ENCODE measurements at regions not wholly inside any gene's neighbourhood (a gene's known extent, or its start where the extent isn't known, plus 50 kb on each side); places are given as distances from the start of the nearest gene placed in this dataset.

DNA sequence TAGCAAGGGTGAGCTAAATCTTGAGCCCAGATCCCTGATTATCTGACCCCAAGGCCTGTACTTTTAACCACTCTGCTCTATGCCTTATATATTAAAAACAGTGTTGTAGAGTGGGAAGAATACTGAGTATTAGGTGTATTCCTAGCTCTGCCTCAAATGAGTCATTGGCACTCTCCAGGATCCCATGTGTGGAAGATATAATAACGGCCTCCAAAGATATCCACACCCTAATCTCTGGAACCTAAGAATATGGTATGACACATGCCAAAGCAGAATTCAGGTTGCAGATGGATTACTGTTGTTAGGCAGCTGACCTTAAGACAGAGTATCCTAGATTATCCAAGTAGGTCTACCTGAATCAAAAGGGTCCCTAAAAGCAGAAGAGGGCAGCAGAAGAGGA is 110.8 kb downstream of the ADRB2 start:
- 94% methylated on average over 1 of the region's 1 CpG; no CpG with 5 or more reads in 1 of the 2 experiments for WGBS, 2 experiments (ENCODE audit: extremely low coverage in 1 of 2, insufficient coverage in 1 of 2, insufficient read length in 1 of 2, insufficient replicate concordance in 2 of 2, low coverage in 1 of 2, low lambda C conversion rate in 2 of 2, missing lambda C conversion rate in 1 of 2)
- Histone ChIP-seq H3K4me3 (ENCODE audit: extremely low read depth in 1 of 4, insufficient read depth in 2 of 4, low read depth in 3 of 4, low read length in 4 of 4) (no peak overlapping the region), H3K27ac (ENCODE audit: low read depth, low read length) (no peak overlapping the region), H4K8ac (ENCODE audit: extremely low read depth, insufficient read depth, low read length) (no peak overlapping the region), H3K18ac (ENCODE audit: extremely low read depth, low read length) (no peak overlapping the region), H2BK120ac (replicated peaks; ENCODE audit: low read depth, low read length) (no peak overlapping the region), H3K56ac (replicated peaks; ENCODE audit: insufficient read length, low read depth, low read length) (no peak overlapping the region), H3K23me2 (ENCODE audit: low read depth, low read length) (no peaks in the 10 kb centered on the region), H4K91ac (replicated peaks; ENCODE audit: insufficient read length, low read length) (no peak overlapping the region), H3K9ac (replicated peaks in 1 of 4; ENCODE audit: extremely low read depth in 1 of 4, low read depth in 3 of 4, low read length in 3 of 4) (no peak overlapping the region), H2BK5ac (ENCODE audit: low read depth, low read length) (no peak overlapping the region), H2BK20ac (ENCODE audit: low read length) (no peak overlapping the region), H3K27me3 (replicated peaks in 1 of 4; ENCODE audit: control insufficient read depth in 3 of 4, extremely low read depth in 1 of 4, insufficient read depth in 3 of 4, low read length in 3 of 4) (no peaks in the 10 kb centered on the region), H3K14ac (ENCODE audit: insufficient read length) (no peak overlapping the region), H3K23ac (ENCODE audit: insufficient read length) (no peak overlapping the region), H4K5ac (ENCODE audit: insufficient read length, low read depth, low read length) (no peak overlapping the region), H2BK12ac (ENCODE audit: low read depth, low read length) (no peak overlapping the region), H2AK5ac (ENCODE audit: low read depth, low read length) (no peak overlapping the region), H3K9me3 (ENCODE audit: insufficient read depth in 2 of 2, low read depth in 1 of 2, low read length in 1 of 2) (peaks cover 0 to 5% of the 10 kb centered on the region in 2 experiments; a peak in 1 of 4 replicates), H3K4ac (replicated peaks; ENCODE audit: insufficient read length, low read depth, low read length) (no peak overlapping the region), H3K36me3 (ENCODE audit: control insufficient read depth in 2 of 4, insufficient read depth in 4 of 4, low read length in 3 of 4) (no peaks in the 10 kb centered on the region), H4K20me1 (replicated peaks in 1 of 2; ENCODE audit: control insufficient read depth in 1 of 2, insufficient read depth in 2 of 2, low read length in 2 of 2) (no peaks in the 10 kb centered on the region), H3K4me1 (replicated peaks in 1 of 4; ENCODE audit: control insufficient read depth in 3 of 4, insufficient read depth in 4 of 4, low read length in 3 of 4) (peaks cover 0 to 2% (median 0%) of the 10 kb centered on the region in 4 experiments; a peak in 2 of 7 replicates), H3K4me2 (ENCODE audit: insufficient read depth in 1 of 2, low read depth in 2 of 2, low read length in 2 of 2) (no peak overlapping the region), H3K79me1 (ENCODE audit: low read depth, low read length) (no peaks in the 10 kb centered on the region), H2AFZ (ENCODE audit: low read length) (no peak overlapping the region), H3K79me2 (ENCODE audit: control insufficient read depth in 1 of 2, insufficient read depth in 2 of 2, low read length in 2 of 2) (no peaks in the 10 kb centered on the region), H2BK15ac (ENCODE audit: low read length) (no peak overlapping the region)
- CTCF ChIA-PET (ENCODE audit: partially characterized antibody): interaction anchor here (1.0 to 5.2 kb wide), 6 partner anchors 10 to 204 kb away, joined by 3 to 31 read pairs (median 6); no protein-coding TSS in a partner anchor
- POLR2A ChIA-PET (ENCODE audit: partially characterized antibody): interaction anchor here (1.5 kb wide), 1 partner anchor 14 kb away, joined by 3 read pairs; no protein-coding TSS in a partner anchor
- no peak for FAIRE-seq
- no peak for DNase-seq (ENCODE audit: low read depth in 1 of 2, low spot score in 2 of 2)
- no peak for TF ChIP-seq POLR2A (IDR thresholded peaks at IDR 0.05; ENCODE audit: control extremely low read depth in 1 of 2, low read depth in 2 of 2, low read length in 2 of 2)
- no peak for TF ChIP-seq CHD1 (IDR thresholded peaks at IDR 0.05; ENCODE audit: low read depth, low read length)
- TF ChIP-seq CREB1 (IDR thresholded peaks at IDR 0.05): no peak
- no peak for TF ChIP-seq BACH1 (IDR thresholded peaks at IDR 0.05; ENCODE audit: low read length)
- TF ChIP-seq, protein P1, sequence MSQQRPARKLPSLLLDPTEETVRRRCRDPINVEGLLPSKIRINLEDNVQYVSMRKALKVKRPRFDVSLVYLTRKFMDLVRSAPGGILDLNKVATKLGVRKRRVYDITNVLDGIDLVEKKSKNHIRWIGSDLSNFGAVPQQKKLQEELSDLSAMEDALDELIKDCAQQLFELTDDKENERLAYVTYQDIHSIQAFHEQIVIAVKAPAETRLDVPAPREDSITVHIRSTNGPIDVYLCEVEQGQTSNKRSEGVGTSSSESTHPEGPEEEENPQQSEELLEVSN (IDR thresholded peaks at IDR 0.05): no peak
- TF ChIP-seq SAP30 (IDR thresholded peaks at IDR 0.05; ENCODE audit: insufficient read depth, insufficient replicate concordance, low read length): no peak
- TF ChIP-seq, protein P2, sequence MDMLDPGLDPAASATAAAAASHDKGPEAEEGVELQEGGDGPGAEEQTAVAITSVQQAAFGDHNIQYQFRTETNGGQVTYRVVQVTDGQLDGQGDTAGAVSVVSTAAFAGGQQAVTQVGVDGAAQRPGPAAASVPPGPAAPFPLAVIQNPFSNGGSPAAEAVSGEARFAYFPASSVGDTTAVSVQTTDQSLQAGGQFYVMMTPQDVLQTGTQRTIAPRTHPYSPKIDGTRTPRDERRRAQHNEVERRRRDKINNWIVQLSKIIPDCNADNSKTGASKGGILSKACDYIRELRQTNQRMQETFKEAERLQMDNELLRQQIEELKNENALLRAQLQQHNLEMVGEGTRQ (IDR thresholded peaks at IDR 0.05; ENCODE audit: low read length): no peak
- TF ChIP-seq ATF3 (IDR thresholded peaks at IDR 0.05; ENCODE audit: insufficient read depth, low read depth, low read length): no peak
- TF ChIP-seq ASH2L (IDR thresholded peaks at IDR 0.05; ENCODE audit: low read length): no peak
- no peak for TF ChIP-seq ATF2 (IDR thresholded peaks at IDR 0.05; ENCODE audit: low read length)
- TF ChIP-seq YY1 (IDR thresholded peaks at IDR 0.05; ENCODE audit: low read depth, low read length): no peak

Data from H1 (cell line).